Mucosa of stomach (tissue), 1 donor: ENCODE measurements at regions not wholly inside any gene's neighbourhood (a gene's known extent, or its start where the extent isn't known, plus 50 kb on each side); places are given as distances from the start of the nearest gene placed in this dataset.

ENCODE experiments used
- H3K27me3 ChIP-seq: one replicate; pipeline ENCODE4 v1.7.0; 2013; ENCODE audit warnings: mild to moderate bottlenecking, low read length; ENCODE audit not compliant: control insufficient read depth, insufficient read depth
- H3K36me3 ChIP-seq: one replicate; pipeline ENCODE4 v1.7.0; 2013; ENCODE audit warnings: low read length; ENCODE audit not compliant: control insufficient read depth, insufficient read depth
- H3K4me1 ChIP-seq: one replicate; pipeline ENCODE4 v1.7.0; 2013; ENCODE audit warnings: mild to moderate bottlenecking, low read length; ENCODE audit not compliant: control insufficient read depth, insufficient read depth
- H3K4me3 ChIP-seq: one replicate; pipeline ENCODE4 v1.7.0; 2013; ENCODE audit warnings: low read length
- H3K9ac ChIP-seq: one replicate; pipeline ENCODE4 v1.7.0; 2013; ENCODE audit warnings: mild to moderate bottlenecking, low read length, moderate library complexity
- H3K9me3 ChIP-seq: one replicate; pipeline ENCODE4 v1.7.0; 2013; ENCODE audit warnings: mild to moderate bottlenecking, low read length, moderate library complexity; ENCODE audit not compliant: control insufficient read depth
- donor health status: Pancreatic carcinoma.

DNA sequence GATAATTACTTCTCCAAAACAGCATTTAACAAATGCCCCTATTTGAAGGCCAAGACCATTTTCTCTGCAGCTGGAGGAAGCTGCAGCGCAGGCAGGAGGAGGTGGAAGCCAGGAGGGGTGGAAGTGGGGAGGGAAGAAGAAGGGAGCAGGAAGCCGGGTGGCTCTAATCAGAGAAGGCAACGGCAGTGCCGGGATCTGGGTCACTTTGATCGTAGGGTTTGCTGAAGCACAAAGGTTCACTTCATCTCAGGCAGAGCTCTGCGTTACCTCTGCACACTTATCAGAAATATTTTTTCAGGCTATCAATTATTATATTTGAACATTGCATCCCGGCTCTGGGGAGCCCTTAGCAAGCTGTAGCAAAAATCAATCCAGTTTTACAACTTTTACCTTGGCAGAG, 315.8 kb upstream of the POU3F3 start:
- Histone ChIP-seq H3K4me1 (peaks cover 11% of the 10 kb centered on the region), H3K9ac (no peak overlapping the region), H3K4me3 (no peak overlapping the region), H3K36me3 (no peaks in the 10 kb centered on the region), H3K27me3 (no peaks in the 10 kb centered on the region), H3K9me3 (no peaks in the 10 kb centered on the region)

GRCh38 chr2:104539649-104540048, 314.3 kb upstream of the POU3F3 start:
- H3K27me3 ChIP-seq, result no peaks in the 10 kb centered on the region
- H3K4me1 ChIP-seq, result peaks cover 11% of the 10 kb centered on the region
- no peaks in the 10 kb centered on the region for H3K36me3 ChIP-seq
- no peak overlapping the region for H3K4me3 ChIP-seq
- no peaks in the 10 kb centered on the region for H3K9me3 ChIP-seq
- H3K9ac ChIP-seq, result no peak overlapping the region

GRCh38 chr2:104545055-104545454, 308.9 kb upstream of the POU3F3 start:
- H3K4me3 ChIP-seq, result no peak overlapping the region
- H3K9ac ChIP-seq, result no peak overlapping the region
- no peaks in the 10 kb centered on the region for H3K27me3 ChIP-seq
- peaks cover 3% of the 10 kb centered on the region for H3K4me1 ChIP-seq
- no peaks in the 10 kb centered on the region for H3K36me3 ChIP-seq
- H3K9me3 ChIP-seq, result no peaks in the 10 kb centered on the region

- Histone ChIP-seq H3K36me3 (no peaks in the 10 kb centered on the region), H3K4me3 (no peak overlapping the region), H3K27me3 (no peaks in the 10 kb centered on the region), H3K9ac (no peak overlapping the region), H3K9me3 (no peaks in the 10 kb centered on the region), H3K4me1 (peaks cover 3% of the 10 kb centered on the region)
Measured at GRCh38 chr2:104546537-104546936, 307.4 kb upstream of the POU3F3 start.

GRCh38 chr2:104547221-104547620, 306.7 kb upstream of the POU3F3 start:
- no peak overlapping the region for H3K9ac ChIP-seq
- no peaks in the 10 kb centered on the region for H3K9me3 ChIP-seq
- H3K4me1 ChIP-seq, result peaks cover 3% of the 10 kb centered on the region
- H3K36me3 ChIP-seq, result no peaks in the 10 kb centered on the region
- no peak overlapping the region for H3K4me3 ChIP-seq
- no peaks in the 10 kb centered on the region for H3K27me3 ChIP-seq

DNA sequence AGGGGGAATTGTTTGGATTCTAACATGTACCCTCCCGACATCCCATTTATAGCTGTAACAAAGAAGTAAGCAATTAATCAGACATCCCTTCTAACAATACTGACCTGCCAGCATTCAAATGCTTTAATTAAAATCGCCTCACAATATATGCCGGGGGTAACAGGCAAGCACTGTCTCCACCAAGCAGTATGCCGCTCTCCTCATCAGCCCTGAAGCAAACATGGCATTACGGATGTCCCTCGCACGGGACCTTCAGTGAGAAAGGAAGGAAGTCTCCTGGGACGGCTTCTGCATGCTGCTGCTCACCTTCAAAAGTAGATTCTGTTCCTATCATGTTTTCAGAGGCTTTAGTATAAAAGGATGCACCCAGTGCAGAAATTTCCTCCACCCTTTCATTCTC, 292.7 kb upstream of the POU3F3 start:
- H3K27me3 ChIP-seq, result no peaks in the 10 kb centered on the region
- no peaks in the 10 kb centered on the region for H3K9me3 ChIP-seq
- no peak overlapping the region for H3K4me3 ChIP-seq
- H3K9ac ChIP-seq, result no peak overlapping the region
- H3K4me1 ChIP-seq, result no peaks in the 10 kb centered on the region
- H3K36me3 ChIP-seq, result no peaks in the 10 kb centered on the region

DNA sequence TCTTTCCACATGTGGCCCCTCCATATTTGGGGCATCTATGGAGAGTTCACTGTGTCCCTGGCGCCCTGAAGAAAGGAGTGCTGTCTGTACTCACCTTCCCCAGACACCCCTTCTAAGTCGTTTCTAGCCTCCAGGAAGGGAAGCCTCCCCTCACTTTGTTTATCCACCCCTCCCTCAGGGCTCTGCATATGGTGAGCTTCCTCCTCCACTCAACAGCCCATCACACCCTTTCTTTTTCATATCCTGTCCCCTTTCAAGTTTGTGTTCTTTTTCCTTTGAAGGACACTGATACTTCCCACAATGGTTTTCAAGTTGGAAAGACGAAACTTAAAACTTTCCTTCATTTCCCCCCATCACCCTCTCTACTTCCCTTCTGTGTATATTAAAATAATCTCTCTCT, 291.4 kb upstream of the POU3F3 start:
- H3K9me3 ChIP-seq, result no peaks in the 10 kb centered on the region
- no peaks in the 10 kb centered on the region for H3K27me3 ChIP-seq
- H3K4me1 ChIP-seq, result no peaks in the 10 kb centered on the region
- H3K4me3 ChIP-seq, result no peak overlapping the region
- no peak overlapping the region for H3K9ac ChIP-seq
- no peaks in the 10 kb centered on the region for H3K36me3 ChIP-seq

DNA sequence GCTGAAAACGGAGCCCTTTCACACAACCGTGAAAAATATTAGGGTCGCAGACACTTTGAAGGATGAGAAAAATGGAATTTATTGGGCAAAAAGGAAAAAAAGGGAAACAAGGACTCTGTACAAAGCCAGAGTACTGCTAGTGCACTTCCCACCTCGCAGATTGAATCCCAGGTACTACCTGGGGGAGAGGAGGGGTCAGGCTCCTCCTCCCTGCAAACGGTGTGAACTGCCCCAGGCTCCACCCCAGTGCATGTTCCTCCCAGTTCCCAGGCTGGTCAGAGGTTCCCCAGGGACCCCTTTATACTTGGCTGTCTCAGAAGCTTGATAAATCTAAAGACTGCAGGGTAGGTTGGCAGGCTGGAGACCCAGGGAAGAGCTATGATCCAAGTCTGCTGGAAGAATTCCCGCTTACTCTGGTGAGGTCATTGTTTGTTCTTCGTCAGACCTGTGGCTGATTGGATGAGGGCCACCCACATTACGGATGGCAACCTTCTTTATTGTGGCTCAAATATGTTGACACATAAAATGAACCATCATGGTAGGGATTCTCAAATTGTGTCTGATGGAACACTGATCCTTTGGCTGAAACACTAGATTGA, 290.4 kb upstream of the POU3F3 start:
- no peaks in the 10 kb centered on the region for H3K9me3 ChIP-seq
- no peaks in the 10 kb centered on the region for H3K4me1 ChIP-seq
- no peak overlapping the region for H3K4me3 ChIP-seq
- H3K27me3 ChIP-seq, result no peaks in the 10 kb centered on the region
- no peak overlapping the region for H3K9ac ChIP-seq
- H3K36me3 ChIP-seq, result no peaks in the 10 kb centered on the region

DNA sequence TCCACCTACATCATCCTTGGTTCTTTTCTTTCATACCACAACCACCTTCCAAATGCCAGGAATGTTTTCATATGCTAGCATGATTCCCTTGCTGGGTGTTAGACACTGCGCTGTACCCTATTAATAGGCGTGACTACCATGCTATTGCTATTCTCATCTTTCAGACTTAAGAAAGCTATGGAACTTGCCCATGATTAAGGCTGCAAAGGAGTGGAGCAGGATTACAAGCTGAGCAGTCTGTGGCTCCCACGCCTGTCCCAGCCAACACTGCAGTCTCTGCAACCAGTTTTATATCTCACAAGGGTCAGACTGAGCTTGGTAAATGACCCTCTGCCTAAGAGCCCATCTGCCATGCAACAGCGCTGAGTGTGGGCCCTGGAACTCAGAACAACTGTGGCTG, 285.7 kb upstream of the POU3F3 start:
- Histone ChIP-seq H3K9ac (no peak overlapping the region), H3K9me3 (no peaks in the 10 kb centered on the region), H3K4me1 (no peaks in the 10 kb centered on the region), H3K27me3 (no peaks in the 10 kb centered on the region), H3K4me3 (no peak overlapping the region), H3K36me3 (no peaks in the 10 kb centered on the region)

- Histone ChIP-seq H3K4me1 (no peaks in the 10 kb centered on the region), H3K27me3 (no peaks in the 10 kb centered on the region)
Measured at GRCh38 chr2:104570259-104570658, 283.7 kb upstream of the POU3F3 start.

DNA sequence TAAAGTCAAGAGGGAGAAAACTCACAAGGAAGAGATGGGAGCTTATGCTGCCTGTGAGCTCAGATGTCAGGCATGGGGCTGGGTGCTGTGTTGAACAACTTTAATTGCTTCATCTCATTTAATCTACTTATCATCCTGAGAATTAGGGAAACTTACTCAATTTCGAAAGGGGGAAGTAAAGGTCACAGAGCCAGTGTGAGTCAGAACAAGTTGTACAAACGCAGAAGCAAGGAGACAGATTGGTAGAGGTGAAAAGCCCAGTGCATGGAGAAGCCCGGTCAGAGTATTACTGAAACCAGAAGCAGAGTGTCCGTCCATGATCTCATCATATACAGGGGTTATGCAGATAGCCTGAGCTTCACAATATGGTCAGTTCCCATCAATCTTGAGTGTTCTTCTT, 281.1 kb upstream of the POU3F3 start:
- Histone ChIP-seq H3K9me3 (no peaks in the 10 kb centered on the region), H3K27me3 (no peaks in the 10 kb centered on the region), H3K36me3 (no peaks in the 10 kb centered on the region), H3K4me1 (no peaks in the 10 kb centered on the region), H3K4me3 (no peak overlapping the region), H3K9ac (no peak overlapping the region)

More at GRCh38 chr2:104570259-104570658, 283.7 kb upstream of the POU3F3 start:
- no peak overlapping the region for H3K9ac ChIP-seq
- no peaks in the 10 kb centered on the region for H3K9me3 ChIP-seq
- no peak overlapping the region for H3K4me3 ChIP-seq
- H3K36me3 ChIP-seq, result no peaks in the 10 kb centered on the region

- no peaks in the 10 kb centered on the region for H3K4me1 ChIP-seq
- no peaks in the 10 kb centered on the region for H3K27me3 ChIP-seq
- no peaks in the 10 kb centered on the region for H3K9me3 ChIP-seq
- no peak overlapping the region for H3K9ac ChIP-seq
- H3K36me3 ChIP-seq, result no peaks in the 10 kb centered on the region
- H3K4me3 ChIP-seq, result no peak overlapping the region
Measured at GRCh38 chr2:104574367-104574766, 279.5 kb upstream of the POU3F3 start.

DNA sequence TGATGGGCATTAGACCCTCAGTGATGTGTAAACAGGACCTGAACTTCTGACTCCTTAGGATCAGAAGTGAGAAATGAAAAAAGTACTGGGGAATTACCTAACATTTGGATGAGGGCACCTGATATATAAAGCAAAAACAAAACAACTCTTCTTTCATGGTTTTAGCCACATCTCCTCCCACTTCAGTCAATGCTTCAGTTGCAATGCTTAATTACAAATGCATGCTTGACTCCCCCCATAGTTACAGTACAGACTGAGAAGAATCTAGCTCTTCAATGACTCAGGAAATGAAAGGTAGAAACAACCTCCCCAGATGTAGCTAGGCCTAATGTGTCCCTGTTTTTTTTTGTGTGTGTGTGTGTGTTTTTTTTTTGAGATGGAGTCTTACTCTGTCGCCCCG, 276.8 kb upstream of the POU3F3 start:
- Histone ChIP-seq H3K4me3 (no peak overlapping the region), H3K27me3 (no peaks in the 10 kb centered on the region), H3K4me1 (no peaks in the 10 kb centered on the region), H3K9ac (no peak overlapping the region), H3K9me3 (no peaks in the 10 kb centered on the region), H3K36me3 (no peaks in the 10 kb centered on the region)
